WI38 (cell line): ENCODE measurements at regions not wholly inside any gene's neighbourhood (a gene's known extent, or its start where the extent isn't known, plus 50 kb on each side); places are given as distances from the start of the nearest gene placed in this dataset.
"Not testable (repeated sequence)": the region's sequence is repeated elsewhere in the genome, so short reads cannot be mapped to it uniquely, and the experiment has no call there.

Experiments used
- H3K4me3 ChIP-seq: 2 replicates; pipeline ENCODE4 v1.5.1; 2011; ENCODE audit warnings: low read depth, mild to moderate bottlenecking, control low read depth, low read length
- TF ChIP-seq, protein P1 (sequence below): IDR thresholded peaks from 2 replicates; pipeline ENCODE4 v1.5.1; 2012; ENCODE audit warnings: low read depth, mild to moderate bottlenecking, control low read depth, low read length

DNA sequence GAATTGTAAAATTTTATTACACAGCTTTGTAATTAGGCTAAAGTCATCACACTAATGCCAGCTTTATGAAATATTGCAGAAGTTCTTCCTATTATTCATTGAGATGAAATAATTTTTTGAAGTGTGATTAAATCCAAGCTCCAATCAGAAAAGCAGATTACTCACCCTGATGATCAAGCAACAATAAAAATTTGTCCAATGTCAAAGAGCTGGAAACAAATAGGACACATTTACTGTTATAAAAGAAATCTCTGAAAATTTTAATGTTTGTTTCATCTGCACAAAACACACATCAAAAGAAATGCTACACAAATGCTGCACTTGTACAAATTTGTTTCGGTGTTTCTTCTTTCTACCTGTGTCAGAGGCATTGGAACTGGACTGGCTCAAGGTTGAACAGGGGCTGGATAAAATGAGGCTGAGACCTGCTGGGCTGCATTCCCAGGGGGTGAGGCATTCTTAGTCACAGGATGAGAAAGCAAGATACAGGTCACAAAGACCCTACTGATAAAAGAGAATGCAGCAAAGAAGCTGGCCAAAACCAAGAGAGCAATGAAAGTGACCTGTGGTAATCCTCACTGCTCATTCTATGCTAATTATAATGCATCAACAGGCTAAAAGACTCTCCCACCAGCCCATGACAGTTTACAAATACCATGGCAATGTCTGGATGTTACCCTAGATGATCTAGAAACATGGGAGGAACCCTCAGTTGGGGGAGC lies 78.3 kb downstream of the GASK1B start:
- no peak overlapping the region for H3K4me3 ChIP-seq
- TF ChIP-seq, protein P1, sequence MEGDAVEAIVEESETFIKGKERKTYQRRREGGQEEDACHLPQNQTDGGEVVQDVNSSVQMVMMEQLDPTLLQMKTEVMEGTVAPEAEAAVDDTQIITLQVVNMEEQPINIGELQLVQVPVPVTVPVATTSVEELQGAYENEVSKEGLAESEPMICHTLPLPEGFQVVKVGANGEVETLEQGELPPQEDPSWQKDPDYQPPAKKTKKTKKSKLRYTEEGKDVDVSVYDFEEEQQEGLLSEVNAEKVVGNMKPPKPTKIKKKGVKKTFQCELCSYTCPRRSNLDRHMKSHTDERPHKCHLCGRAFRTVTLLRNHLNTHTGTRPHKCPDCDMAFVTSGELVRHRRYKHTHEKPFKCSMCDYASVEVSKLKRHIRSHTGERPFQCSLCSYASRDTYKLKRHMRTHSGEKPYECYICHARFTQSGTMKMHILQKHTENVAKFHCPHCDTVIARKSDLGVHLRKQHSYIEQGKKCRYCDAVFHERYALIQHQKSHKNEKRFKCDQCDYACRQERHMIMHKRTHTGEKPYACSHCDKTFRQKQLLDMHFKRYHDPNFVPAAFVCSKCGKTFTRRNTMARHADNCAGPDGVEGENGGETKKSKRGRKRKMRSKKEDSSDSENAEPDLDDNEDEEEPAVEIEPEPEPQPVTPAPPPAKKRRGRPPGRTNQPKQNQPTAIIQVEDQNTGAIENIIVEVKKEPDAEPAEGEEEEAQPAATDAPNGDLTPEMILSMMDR, result no peak

DNA sequence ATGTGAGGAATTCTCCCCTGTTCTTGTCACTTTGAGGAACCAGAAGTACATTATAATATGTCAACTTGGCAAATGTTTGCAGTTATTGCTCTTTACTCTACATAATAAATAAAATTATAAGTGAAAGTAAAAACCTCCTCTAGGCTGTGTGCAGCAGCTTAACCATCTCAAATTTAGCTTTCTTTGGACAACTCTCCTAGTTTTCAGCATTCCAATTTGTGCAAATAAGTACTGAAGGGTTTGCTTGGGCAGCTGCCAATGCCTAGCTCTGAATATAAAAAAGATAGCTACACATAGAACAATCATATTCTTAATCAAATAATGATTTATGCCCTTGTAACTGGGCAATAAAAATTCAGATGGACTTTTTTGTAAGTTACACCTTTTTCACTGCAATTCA lies 82.5 kb downstream of the GASK1B start:
- H3K4me3 ChIP-seq, result no peak overlapping the region
- TF ChIP-seq, protein P1, result no peak

DNA sequence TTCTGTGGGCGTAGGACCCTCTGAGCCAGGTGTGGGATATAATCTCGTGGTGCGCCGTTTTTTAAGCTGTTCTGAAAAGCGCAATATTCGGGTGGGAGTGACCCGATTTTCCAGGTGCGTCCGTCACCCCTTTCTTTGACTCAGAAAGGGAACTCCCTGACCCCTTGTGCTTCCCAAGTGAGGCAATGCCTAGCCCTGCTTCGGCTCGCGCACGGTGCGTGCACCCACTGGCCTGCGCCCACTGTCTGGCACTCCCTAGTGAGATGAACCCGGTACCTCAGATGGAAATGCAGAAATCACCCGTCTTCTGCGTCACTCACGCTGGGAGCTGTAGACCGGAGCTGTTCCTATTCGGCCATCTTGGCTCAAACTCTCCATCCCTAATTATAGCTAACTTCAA lies 82.9 kb downstream of the GASK1B start:
- not testable (repeated sequence) for H3K4me3 ChIP-seq

- no peak overlapping the region for H3K4me3 ChIP-seq
- TF ChIP-seq, protein P1, result no peak
These were observed 92.5 kb downstream of the GASK1B start for GRCh38 chr4:158080354-158080753.

- no peak overlapping the region for H3K4me3 ChIP-seq
- TF ChIP-seq, protein P1, result no peak
These were observed 93.2 kb downstream of the GASK1B start for GRCh38 chr4:158079661-158080060.

DNA sequence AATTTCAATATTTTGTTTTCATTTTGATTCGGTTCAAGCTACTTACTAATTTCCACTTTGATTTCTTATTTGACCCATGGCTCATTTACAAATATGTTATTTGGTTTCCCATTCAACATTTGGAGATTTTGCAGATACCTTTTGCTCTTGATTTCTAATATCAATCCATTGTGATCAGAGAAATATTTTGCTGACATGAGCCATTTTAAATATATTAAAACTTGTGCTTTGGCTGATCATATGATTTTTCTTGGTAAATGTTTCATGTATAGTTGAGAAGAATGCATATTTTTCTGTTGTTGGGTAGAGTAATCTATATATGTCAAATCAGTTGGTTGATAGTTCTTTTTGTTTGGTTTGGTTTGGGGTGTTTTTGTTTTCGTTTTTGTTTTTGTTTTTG lies 95.0 kb downstream of the GASK1B start:
- TF ChIP-seq, protein P1, result no peak
- H3K4me3 ChIP-seq, result no peak overlapping the region

GRCh38 chr4:158074851-158075250 lies 98.0 kb downstream of the GASK1B start:
- TF ChIP-seq, protein P1, result no peak
- H3K4me3 ChIP-seq, result no peak overlapping the region

DNA sequence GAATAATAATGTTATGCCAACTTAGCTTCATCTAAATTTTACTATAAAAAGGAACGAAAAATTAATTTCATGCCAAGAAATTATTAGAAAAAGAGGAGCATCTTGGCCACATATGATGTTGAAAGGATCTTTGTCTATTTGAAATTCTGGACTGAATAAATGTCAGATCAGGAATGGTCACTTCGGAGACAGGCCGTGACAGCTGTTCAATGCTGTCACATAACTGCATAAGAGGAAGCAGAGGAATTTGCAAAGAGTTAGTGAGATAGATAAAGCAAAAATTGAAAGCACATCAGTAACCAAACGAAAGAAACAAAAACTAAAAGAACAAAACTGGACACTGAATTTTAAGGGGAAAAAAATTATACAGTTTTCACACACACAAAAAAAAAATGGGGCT lies 100.9 kb downstream of the GASK1B start:
- no peak overlapping the region for H3K4me3 ChIP-seq
- TF ChIP-seq, protein P1, result no peak
